Cardiac fibroblast (primary cell): ENCODE measurements at regions not wholly inside any gene's neighbourhood (a gene's known extent, or its start where the extent isn't known, plus 50 kb on each side); places are given as distances from the start of the nearest gene placed in this dataset.

Experiments used
- DNase-seq, 2 donors: peaks; one replicate each; pipeline versions ENCODE4 v3.0.0 to v3.0.0-alpha.2; 2010; ENCODE audit warnings: low read depth in 2 of 2
- H3K4me3 ChIP-seq, 2 donors: replicated peaks in 1 of 2; 1 replicate in 1 of 2; 2 replicates in 1 of 2; pipeline ENCODE4 v1.5.1; 2011; ENCODE audit warnings: low read depth in 2 of 2, low read length in 2 of 2, mild to moderate bottlenecking in 2 of 2, moderate library complexity in 1 of 2
- CTCF ChIP-seq: IDR thresholded peaks from one replicate; pipeline ENCODE4 v1.5.1; 2011; ENCODE audit warnings: low read depth, mild to moderate bottlenecking, low read length, inconsistent platforms

DNA sequence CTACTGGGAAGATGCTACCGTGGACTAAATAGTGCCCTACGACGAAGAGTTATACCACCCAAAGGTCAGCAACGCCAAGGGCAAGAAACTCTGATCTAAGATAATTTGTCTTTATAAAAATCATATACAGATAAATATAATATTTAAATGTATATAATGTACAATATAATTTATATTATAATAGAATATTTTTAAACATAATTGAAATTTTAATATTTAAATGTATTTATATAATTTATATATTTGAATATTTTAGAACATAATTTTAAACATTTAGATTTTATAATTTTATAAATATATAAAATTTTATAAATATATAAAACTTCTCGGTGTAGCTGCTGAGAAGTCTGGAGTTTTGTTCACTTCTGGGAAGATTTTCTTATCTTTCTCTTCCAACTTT, 209.2 kb downstream of the FOXL1 start:
- no peak for DNase-seq
- TF ChIP-seq CTCF, result no peak

GRCh38 chr16:86789621-86790051, 211.3 kb downstream of the FOXL1 start:
- peak; percentile 10 to 32 for DNase-seq
- no peak for TF ChIP-seq CTCF
- no peak overlapping the region for H3K4me3 ChIP-seq

More for the DNA sequence above, 209.2 kb downstream of the FOXL1 start:
- no peak overlapping the region for H3K4me3 ChIP-seq

DNA sequence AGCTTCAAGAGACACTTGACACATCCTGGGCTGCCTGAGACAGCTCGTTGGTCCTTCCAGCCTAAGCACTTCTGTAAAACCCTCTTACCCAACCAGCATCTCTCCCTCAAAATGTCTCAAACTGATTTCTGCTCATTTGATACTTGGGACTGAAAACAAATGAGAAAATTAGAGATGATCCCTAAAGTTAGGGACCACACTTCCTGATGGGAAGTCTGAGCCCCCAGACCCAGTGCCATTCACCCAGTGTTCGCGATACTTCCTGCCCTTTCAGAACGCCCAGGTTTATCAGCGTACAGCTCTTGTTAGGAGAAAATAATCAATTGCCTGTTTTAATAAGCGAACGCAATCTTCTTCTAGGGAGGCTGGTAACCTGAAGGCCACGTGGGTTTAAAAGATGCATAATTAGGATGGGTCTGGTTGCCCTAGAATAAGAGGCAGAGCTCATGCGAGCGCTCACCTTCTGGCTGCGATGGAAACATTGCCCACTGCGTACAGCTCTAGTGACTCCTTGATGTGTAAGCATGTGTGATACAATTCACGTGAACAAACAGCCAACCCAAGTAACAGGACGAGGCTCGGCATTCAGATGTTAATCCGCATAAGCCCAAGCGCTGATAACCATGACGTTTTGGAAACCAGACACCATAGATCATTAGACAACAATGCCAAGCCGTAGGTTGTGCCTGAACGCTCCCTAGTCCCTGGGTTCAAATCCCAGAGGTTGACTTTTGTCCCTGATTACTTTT, 213.1 kb downstream of the FOXL1 start:
- no peak for DNase-seq
- no peak overlapping the region for H3K4me3 ChIP-seq
- TF ChIP-seq CTCF, result no peak

GRCh38 chr16:86794216-86794864, 216.0 kb downstream of the FOXL1 start:
- no peak for TF ChIP-seq CTCF
- no peak for DNase-seq
- H3K4me3 ChIP-seq, result no peak overlapping the region

- no peak for DNase-seq
- no peak for TF ChIP-seq CTCF
- no peak overlapping the region for H3K4me3 ChIP-seq
These were observed 219.4 kb downstream of the FOXL1 start for GRCh38 chr16:86797700-86798099.

GRCh38 chr16:86798247-86799041, 220.1 kb downstream of the FOXL1 start:
- H3K4me3 ChIP-seq, result no peak overlapping the region
- no peak for TF ChIP-seq CTCF
- DNase-seq, result peak in 1 of 2 donors; percentile 4
